ENCODE measurements at regions not wholly inside any gene's neighbourhood (a gene's known extent, or its start where the extent isn't known, plus 50 kb on each side); places are given as distances from the start of the nearest gene placed in this dataset.
"Not testable (repeated sequence)": the region's sequence is repeated elsewhere in the genome, so short reads cannot be mapped to it uniquely, and the experiment has no call there.

- in situ Hi-C loops (cut with MboI; ENCODE audit: low sequenced_read_pairs) = no loop called here
- Histone ChIP-seq H3K27me3 (ENCODE audit: low read depth) (no peaks in the 10 kb centered on the region), H3K9me3 (no peaks in the 10 kb centered on the region), H3K4me1 (no peaks in the 10 kb centered on the region), H3K36me3 (replicated peaks) (no peaks in the 10 kb centered on the region), H3K4me3 (no peak overlapping the region)
- no peak for DNase-seq (ENCODE audit: low spot score in 2 of 2)
These were observed 274.1 kb downstream of the REEP3 start for GRCh38 chr10:63795094-63795860.

DNA sequence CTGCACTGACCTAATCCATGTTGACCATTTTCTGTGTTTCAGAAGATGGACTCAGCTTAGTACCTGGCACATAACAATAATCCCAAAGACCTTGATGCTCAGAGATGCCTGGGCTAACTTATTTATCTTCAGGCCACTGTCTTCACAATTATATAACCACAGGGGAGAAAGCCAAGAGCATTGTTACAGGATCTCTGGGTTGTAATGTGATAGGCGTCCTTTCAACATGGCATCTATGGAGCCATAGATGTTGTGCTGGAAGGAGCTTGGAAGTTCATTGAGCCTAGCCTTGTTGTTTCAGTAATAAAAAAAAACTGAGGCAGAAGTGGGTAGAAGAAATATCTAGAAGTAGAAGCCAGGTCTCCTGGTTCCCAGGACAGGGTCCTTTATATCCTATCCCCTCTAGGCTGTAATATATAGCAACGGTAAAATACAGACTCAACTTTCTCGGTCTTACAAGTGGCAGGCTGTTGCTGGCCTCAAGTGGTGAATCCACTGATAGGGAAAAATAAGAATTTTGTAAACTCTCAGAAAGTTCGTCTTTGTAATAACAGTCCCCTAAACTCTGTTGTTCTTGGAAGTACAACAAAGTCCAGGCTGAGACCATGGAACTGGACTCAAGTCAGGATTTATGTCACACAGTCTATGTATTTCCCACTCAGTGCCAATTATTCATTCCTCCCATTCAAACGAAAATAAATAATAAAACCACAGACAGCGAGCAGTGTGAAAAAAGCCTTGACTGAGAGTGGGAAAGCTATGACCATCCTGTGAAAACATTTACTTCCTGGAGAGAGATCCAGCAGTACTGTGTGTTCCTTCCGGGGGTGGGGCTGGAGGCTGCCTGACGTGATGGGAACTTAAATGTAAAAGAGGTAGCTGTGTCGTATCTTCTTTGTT, 277.6 kb downstream of the REEP3 start:
- Histone ChIP-seq H3K4me3 (no peak overlapping the region), H3K9me3 (no peaks in the 10 kb centered on the region)
- no peak for DNase-seq (ENCODE audit: low spot score in 2 of 2)

GRCh38 chr10:63799521-63800300, 278.5 kb downstream of the REEP3 start:
- in situ Hi-C loops (cut with MboI; ENCODE audit: low sequenced_read_pairs) = no loop called here
- no peak for DNase-seq (ENCODE audit: low spot score in 2 of 2)
- Histone ChIP-seq H3K9me3 (no peaks in the 10 kb centered on the region), H3K36me3 (replicated peaks) (no peaks in the 10 kb centered on the region), H3K27me3 (ENCODE audit: low read depth) (peaks cover 10% of the 10 kb centered on the region; the same call in 1 of the 2 replicates), H3K4me1 (no peaks in the 10 kb centered on the region), H3K4me3 (no peak overlapping the region)

More for the DNA sequence above, 277.6 kb downstream of the REEP3 start:
- peaks cover 10% of the 10 kb centered on the region; the same call in 1 of the 2 replicates for H3K27me3 ChIP-seq (ENCODE audit: low read depth)
- no peaks in the 10 kb centered on the region for H3K4me1 ChIP-seq
- in situ Hi-C loops (cut with MboI; ENCODE audit: low sequenced_read_pairs) = no loop called here
- H3K36me3 ChIP-seq (replicated peaks) = no peaks in the 10 kb centered on the region

DNA sequence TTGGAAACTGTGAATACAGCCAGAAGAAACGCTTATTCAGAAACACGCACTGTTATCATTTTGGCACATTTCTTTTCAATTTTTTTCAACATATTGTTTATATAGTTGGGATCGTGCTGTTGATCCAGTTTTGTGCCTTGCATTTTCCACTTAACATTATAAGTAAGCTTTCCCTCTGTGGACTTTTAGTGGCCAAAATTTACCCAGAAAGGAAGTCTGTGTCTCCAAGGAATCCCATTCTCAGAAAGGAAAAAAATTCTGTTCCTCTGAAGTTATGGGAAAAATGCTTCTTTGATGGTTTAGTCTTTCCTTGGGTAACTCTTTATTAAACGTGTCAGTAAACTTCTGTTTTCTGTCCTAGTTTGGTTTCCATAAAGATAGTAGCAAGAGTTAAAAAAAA, 280.0 kb downstream of the REEP3 start:
- H3K4me1 ChIP-seq = no peaks in the 10 kb centered on the region
- no peak for DNase-seq (ENCODE audit: low spot score in 2 of 2)
- no peaks in the 10 kb centered on the region for H3K36me3 ChIP-seq (replicated peaks)
- peaks cover 10% of the 10 kb centered on the region; the same call in 1 of the 2 replicates for H3K27me3 ChIP-seq (ENCODE audit: low read depth)
- H3K4me3 ChIP-seq = no peak overlapping the region
- in situ Hi-C loops (cut with MboI; ENCODE audit: low sequenced_read_pairs) = no loop called here
- H3K9me3 ChIP-seq = no peaks in the 10 kb centered on the region

DNA sequence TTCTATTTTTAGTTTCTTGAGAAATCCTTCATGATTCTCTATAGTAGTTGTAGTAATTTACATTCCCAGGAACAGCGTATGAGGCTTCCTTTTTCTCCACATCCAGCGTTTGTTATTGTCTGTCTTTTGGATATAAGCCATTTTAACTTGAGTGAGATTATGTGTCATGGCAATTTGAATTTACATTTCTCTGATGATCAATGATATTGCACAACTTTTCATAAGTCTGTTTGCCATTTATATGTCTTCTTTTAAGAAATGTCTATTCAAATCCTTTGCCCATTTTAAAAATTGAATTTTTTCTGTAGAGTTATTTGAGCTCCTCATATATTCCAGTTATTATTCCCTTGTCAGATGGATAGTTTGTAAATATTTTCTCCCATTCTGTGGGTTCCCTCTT, 285.1 kb downstream of the REEP3 start:
- no peak overlapping the region for H3K4me3 ChIP-seq
- H3K9me3 ChIP-seq = peaks cover 5% of the 10 kb centered on the region; the same call in 1 of the 2 replicates
- no peaks in the 10 kb centered on the region for H3K36me3 ChIP-seq (replicated peaks)
- in situ Hi-C loops (cut with MboI; ENCODE audit: low sequenced_read_pairs) = no loop called here
- peaks cover 3% of the 10 kb centered on the region; the same call in 1 of the 2 replicates for H3K27me3 ChIP-seq (ENCODE audit: low read depth)
- no peaks in the 10 kb centered on the region for H3K4me1 ChIP-seq
- DNase-seq (ENCODE audit: low spot score in 2 of 2) = no peak

GRCh38 chr10:63812501-63812900, 291.3 kb downstream of the REEP3 start:
- in situ Hi-C loops (cut with MboI; ENCODE audit: low sequenced_read_pairs) = no loop called here
- H3K4me3 ChIP-seq = no peak overlapping the region
- no peaks in the 10 kb centered on the region for H3K36me3 ChIP-seq (replicated peaks)
- H3K4me1 ChIP-seq = no peaks in the 10 kb centered on the region
- DNase-seq (ENCODE audit: low spot score in 2 of 2) = no peak
- no peaks in the 10 kb centered on the region for H3K27me3 ChIP-seq (ENCODE audit: low read depth)
- H3K9me3 ChIP-seq = no peaks in the 10 kb centered on the region; the same call in 1 of the 2 replicates

DNA sequence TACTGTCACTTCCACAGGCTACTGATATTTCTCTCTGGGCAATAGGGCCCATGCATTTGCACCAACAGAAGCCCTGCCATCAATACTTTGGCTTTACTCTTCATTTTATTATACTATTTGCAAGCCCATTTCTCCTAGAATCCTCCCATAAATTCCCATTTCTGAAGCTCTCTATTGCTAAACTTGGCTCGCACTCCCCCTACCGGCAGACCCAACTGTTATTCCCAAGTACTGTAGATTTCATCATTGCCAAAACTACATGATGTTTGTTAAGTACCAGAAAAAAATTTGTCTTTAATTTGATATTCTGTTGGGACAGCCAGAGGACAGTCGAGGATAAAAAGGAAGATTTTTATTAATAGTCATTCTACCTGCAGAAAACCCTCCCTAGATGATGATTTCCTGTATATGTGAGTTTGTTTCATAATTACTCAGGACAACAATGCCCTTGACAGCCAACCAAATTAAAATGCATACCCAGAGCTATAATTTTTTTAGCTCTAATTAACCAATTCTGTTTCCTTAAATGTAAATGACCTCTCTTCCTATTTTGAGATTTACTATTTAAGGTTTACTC, 298.6 kb downstream of the REEP3 start:
- in situ Hi-C loops (cut with MboI; ENCODE audit: low sequenced_read_pairs) = no loop called here
- H3K4me1 ChIP-seq = no peaks in the 10 kb centered on the region
- H3K4me3 ChIP-seq = no peak overlapping the region
- no peaks in the 10 kb centered on the region for H3K36me3 ChIP-seq (replicated peaks)
- no peaks in the 10 kb centered on the region for H3K9me3 ChIP-seq
- H3K27me3 ChIP-seq (ENCODE audit: low read depth) = peaks cover 5% of the 10 kb centered on the region
- DNase-seq (ENCODE audit: low spot score in 2 of 2) = peak; percentile 40 to 85

- no peaks in the 10 kb centered on the region for H3K36me3 ChIP-seq (replicated peaks)
- peaks cover 5% of the 10 kb centered on the region for H3K27me3 ChIP-seq (ENCODE audit: low read depth)
- H3K9me3 ChIP-seq = no peaks in the 10 kb centered on the region; the same call in 1 of the 2 replicates
- no peaks in the 10 kb centered on the region for H3K4me1 ChIP-seq
- H3K4me3 ChIP-seq = no peak overlapping the region
- in situ Hi-C loops (cut with MboI; ENCODE audit: low sequenced_read_pairs) = no loop called here
- DNase-seq (ENCODE audit: low spot score in 2 of 2) = no peak
These were observed 301.3 kb downstream of the REEP3 start for GRCh38 chr10:63822496-63822895.

- in situ Hi-C loops (cut with MboI; ENCODE audit: low sequenced_read_pairs) = no loop called here
- DNase-seq (ENCODE audit: low spot score in 2 of 2) = no peak
- H3K4me3 ChIP-seq = no peak overlapping the region
- H3K9me3 ChIP-seq = no peaks in the 10 kb centered on the region; the same call in 1 of the 2 replicates
- H3K36me3 ChIP-seq (replicated peaks) = no peaks in the 10 kb centered on the region
- H3K4me1 ChIP-seq = no peaks in the 10 kb centered on the region; the same call in 1 of the 2 replicates
- peaks cover 5% of the 10 kb centered on the region; the same call in 1 of the 2 replicates for H3K27me3 ChIP-seq (ENCODE audit: low read depth)
These were observed 303.9 kb downstream of the REEP3 start for GRCh38 chr10:63825111-63825510.

GRCh38 chr10:63825766-63826165, 304.6 kb downstream of the REEP3 start:
- in situ Hi-C loops (cut with MboI; ENCODE audit: low sequenced_read_pairs) = no loop called here

DNA sequence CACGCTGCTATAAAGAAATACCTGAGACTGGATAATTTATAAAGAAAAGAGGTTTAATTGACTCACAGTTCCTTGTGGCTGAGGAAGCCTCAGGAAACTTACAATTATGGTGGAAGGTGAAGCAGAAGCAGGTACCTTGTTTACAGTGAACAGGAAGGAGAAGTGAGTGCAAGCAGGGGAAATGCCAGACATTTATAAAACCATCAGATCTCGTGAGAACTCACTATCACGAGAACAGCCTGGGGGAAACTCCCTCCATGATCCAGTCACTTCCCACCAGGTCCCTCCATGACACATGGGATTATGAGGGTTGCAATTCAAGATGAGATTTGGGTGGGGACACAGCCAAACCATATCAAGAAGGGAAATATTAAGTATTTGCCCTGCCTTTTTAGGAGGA, 305.8 kb downstream of the REEP3 start:
- DNase-seq (ENCODE audit: low spot score in 2 of 2); H3K4me3 ChIP-seq; H3K4me1 ChIP-seq; H3K9me3 ChIP-seq; in situ Hi-C loops (cut with MboI; ENCODE audit: low sequenced_read_pairs); H3K36me3 ChIP-seq (replicated peaks); H3K27me3 ChIP-seq (ENCODE audit: low read depth): not testable (repeated sequence)

More at GRCh38 chr10:63825766-63826165, 304.6 kb downstream of the REEP3 start:
- H3K4me3 ChIP-seq = no peak overlapping the region
- H3K9me3 ChIP-seq = no peaks in the 10 kb centered on the region; the same call in 1 of the 2 replicates
- H3K27me3 ChIP-seq (ENCODE audit: low read depth) = peaks cover 5% of the 10 kb centered on the region; the same call in 1 of the 2 replicates
- no peaks in the 10 kb centered on the region; the same call in 1 of the 2 replicates for H3K4me1 ChIP-seq
- DNase-seq (ENCODE audit: low spot score in 2 of 2) = no peak
- H3K36me3 ChIP-seq (replicated peaks) = no peaks in the 10 kb centered on the region

GRCh38 chr10:63829020-63829419, 307.8 kb downstream of the REEP3 start:
- H3K27me3 ChIP-seq (ENCODE audit: low read depth) = peaks cover 5% of the 10 kb centered on the region; the same call in 1 of the 2 replicates
- H3K4me3 ChIP-seq = no peak overlapping the region
- in situ Hi-C loops (cut with MboI; ENCODE audit: low sequenced_read_pairs) = no loop called here
- H3K4me1 ChIP-seq = no peaks in the 10 kb centered on the region; the same call in 1 of the 2 replicates
- H3K9me3 ChIP-seq = no peaks in the 10 kb centered on the region; the same call in 1 of the 2 replicates
- DNase-seq (ENCODE audit: low spot score in 2 of 2) = no peak
- no peaks in the 10 kb centered on the region for H3K36me3 ChIP-seq (replicated peaks)

All from HAP-1 (cell line).